ENCODE measurements at regions not wholly inside any gene's neighbourhood (a gene's known extent, or its start where the extent isn't known, plus 50 kb on each side); places are given as distances from the start of the nearest gene placed in this dataset.

DNA sequence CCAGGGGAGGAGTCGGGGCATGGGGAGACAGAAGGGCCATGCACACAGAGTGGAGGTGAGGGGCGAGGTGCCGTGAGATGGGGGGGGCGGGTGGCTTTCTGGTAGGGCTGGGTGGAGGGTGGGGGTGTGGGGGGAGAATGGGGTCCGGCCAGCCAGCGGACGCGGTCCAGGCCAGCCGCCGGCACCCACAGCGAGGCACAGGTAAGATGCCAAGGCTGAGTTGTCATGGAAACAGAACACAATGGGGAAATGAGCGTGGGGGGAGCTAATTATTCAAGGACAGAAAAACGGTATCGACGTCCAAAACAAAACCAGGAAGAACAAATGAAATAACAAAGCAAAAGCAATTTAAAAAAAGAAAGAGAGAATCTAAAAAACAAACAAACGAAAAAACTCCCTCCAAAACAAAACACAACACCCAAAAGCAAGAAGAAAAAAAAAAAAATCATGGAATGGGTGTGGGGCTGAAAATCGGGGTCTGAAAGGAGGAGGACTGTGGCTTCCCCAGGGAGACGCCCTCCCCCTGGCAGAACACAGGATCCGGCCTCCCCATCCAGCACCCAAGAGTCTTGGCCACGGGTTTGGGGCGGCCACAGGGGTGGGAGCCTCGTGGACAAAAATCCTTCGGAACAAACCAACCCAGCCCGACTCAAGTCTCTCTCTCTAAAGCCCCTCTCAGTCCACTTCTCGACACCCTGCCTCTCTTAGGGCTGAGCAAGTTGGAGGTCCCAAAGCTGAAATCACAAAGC, 92.5 kb downstream of the PTPRS start:
- no peak overlapping the region for H3K27ac ChIP-seq
- WGBS, 2 donors (ENCODE audit: low coverage in 1 of 2) = 69 to 82% methylated on average over 10 to 25 of the region's 25 CpGs
- H3K27me3 ChIP-seq = no peaks in the 10 kb centered on the region
- no peaks in the 10 kb centered on the region for H3K4me1 ChIP-seq
- intact Hi-C loops (cut with DNase I; ENCODE audit: low total_unique reads) = no loop called here
- no peak overlapping the region for H3K4me3 ChIP-seq
- H3K9me3 ChIP-seq = no peaks in the 10 kb centered on the region
- in situ Hi-C loops (cut with MboI; ENCODE audit: low pct_ligation_motif_present in 1 of 4, low pct_unique_long_range_greater_than_20kb in 1 of 4, low sequenced_read_pairs in 3 of 4) = no loop called here
- no peaks in the 10 kb centered on the region for H3K36me3 ChIP-seq
- no peak for DNase-seq
- TF ChIP-seq POLR2A (IDR thresholded peaks at IDR 0.05) = no peak
- TF ChIP-seq EP300 (IDR thresholded peaks at IDR 0.05; ENCODE audit: low read depth) = no peak
- TF ChIP-seq POLR2AphosphoS5 (IDR thresholded peaks at IDR 0.05) = no peak
- TF ChIP-seq, protein P1, sequence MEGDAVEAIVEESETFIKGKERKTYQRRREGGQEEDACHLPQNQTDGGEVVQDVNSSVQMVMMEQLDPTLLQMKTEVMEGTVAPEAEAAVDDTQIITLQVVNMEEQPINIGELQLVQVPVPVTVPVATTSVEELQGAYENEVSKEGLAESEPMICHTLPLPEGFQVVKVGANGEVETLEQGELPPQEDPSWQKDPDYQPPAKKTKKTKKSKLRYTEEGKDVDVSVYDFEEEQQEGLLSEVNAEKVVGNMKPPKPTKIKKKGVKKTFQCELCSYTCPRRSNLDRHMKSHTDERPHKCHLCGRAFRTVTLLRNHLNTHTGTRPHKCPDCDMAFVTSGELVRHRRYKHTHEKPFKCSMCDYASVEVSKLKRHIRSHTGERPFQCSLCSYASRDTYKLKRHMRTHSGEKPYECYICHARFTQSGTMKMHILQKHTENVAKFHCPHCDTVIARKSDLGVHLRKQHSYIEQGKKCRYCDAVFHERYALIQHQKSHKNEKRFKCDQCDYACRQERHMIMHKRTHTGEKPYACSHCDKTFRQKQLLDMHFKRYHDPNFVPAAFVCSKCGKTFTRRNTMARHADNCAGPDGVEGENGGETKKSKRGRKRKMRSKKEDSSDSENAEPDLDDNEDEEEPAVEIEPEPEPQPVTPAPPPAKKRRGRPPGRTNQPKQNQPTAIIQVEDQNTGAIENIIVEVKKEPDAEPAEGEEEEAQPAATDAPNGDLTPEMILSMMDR (IDR thresholded peaks at IDR 0.05) = no peak

DNA sequence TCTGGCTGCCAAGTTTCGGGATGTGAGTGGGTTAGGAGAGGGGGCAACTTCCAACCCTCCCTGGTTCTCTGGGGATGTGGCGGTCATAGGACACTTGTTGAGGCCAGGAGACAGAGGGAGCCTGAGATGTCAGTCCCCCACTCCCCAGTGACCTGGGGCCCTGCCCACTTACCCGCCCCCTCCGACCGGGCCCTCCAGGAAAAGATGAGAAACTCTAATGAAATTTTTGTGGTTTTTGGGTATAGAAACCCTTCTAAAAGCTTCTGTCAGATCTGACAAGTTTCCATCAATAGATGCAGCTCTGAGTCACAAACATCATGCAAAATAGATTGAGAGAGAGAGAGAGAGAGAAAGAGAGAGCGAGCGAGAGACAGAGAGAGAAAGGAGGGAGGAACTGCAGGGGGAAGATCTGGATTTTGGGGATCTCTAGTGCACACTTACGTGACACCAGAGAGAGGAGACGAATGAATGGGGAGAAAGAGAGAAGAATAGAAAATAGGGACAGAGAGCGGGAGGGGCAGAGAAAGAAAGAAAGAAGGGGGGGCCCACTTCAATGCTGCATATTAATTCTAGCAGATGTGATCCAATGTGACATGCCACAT, 94.0 kb downstream of the PTPRS start:
- no peaks in the 10 kb centered on the region for H3K27me3 ChIP-seq
- no peaks in the 10 kb centered on the region for H3K36me3 ChIP-seq
- intact Hi-C loops (cut with DNase I; ENCODE audit: low total_unique reads) (no loop called here), in situ Hi-C loops (cut with MboI; ENCODE audit: low pct_ligation_motif_present in 1 of 4, low pct_unique_long_range_greater_than_20kb in 1 of 4, low sequenced_read_pairs in 3 of 4) (no loop called here)
- no peaks in the 10 kb centered on the region for H3K4me1 ChIP-seq
- no peak overlapping the region for H3K4me3 ChIP-seq
- no peak overlapping the region for H3K27ac ChIP-seq
- no peaks in the 10 kb centered on the region for H3K9me3 ChIP-seq
- WGBS, 2 donors (ENCODE audit: low coverage in 1 of 2) = 76 to 79% methylated on average over 3 to 10 of the region's 10 CpGs
- TF ChIP-seq POLR2A (IDR thresholded peaks at IDR 0.05) (no peak), EP300 (IDR thresholded peaks at IDR 0.05; ENCODE audit: low read depth) (no peak), POLR2AphosphoS5 (IDR thresholded peaks at IDR 0.05) (no peak)
- TF ChIP-seq, protein P1 (IDR thresholded peaks at IDR 0.05) = no peak
- DNase-seq = no peak

DNA sequence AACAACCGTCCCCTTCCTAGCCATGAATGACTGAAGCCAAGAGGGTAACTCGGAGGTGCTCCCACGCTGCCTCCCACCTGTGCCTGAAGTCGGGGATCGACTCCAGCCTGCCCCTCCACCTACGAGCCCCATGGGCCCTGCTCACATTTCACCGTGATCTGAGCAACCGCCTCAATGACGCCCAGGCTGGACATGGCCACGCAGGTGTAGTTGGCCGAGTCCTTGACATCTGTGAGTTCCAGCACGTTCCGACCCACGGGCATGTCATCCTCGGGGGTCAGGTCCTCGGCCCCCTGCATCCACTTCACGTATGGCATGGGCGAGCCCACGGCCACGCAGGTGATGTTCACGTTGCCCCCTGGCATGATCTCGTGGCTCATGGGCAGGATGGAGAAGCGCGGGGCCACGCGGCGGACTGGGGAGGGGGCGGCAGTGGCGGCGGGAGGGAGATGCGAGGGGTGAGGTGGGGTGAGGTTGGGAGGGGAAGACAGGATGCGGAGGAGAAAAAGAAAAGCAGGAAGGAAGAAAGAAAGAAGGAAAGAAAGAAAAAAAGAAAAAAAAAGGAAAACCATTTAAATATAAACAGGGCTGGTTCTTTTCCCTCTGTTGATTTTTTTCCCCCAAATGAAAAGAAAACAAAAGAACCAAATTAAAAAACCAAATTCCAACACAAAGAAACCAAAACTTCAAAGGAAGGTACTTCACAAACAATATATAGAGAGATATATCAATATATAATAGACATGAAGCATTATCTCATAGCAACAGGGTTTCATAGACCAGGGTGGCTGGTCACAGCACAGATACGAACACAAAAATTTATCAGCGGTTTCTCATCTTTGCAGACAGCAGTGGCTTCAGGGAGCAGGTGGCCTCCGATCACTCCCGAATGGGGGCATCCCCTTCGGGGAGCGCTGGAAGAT, 94.7 kb downstream of the PTPRS start:
- H3K36me3 ChIP-seq = no peaks in the 10 kb centered on the region
- H3K9me3 ChIP-seq = no peaks in the 10 kb centered on the region
- no peak for DNase-seq
- WGBS, 2 donors (ENCODE audit: low coverage in 1 of 2) = 90% methylated on average over 38 of the region's 38 CpGs; no CpG with 5 or more reads in 1 of the 2 donors
- no peak overlapping the region for H3K4me3 ChIP-seq
- H3K27me3 ChIP-seq = no peaks in the 10 kb centered on the region
- H3K4me1 ChIP-seq = no peaks in the 10 kb centered on the region
- in situ Hi-C loops (cut with MboI; ENCODE audit: low pct_ligation_motif_present in 1 of 4, low pct_unique_long_range_greater_than_20kb in 1 of 4, low sequenced_read_pairs in 3 of 4) = no loop called here
- TF ChIP-seq, protein P1 (IDR thresholded peaks at IDR 0.05) = no peak
- TF ChIP-seq EP300 (IDR thresholded peaks at IDR 0.05; ENCODE audit: low read depth) = no peak
- no peak for TF ChIP-seq POLR2AphosphoS5 (IDR thresholded peaks at IDR 0.05)
- TF ChIP-seq POLR2A (IDR thresholded peaks at IDR 0.05) = no peak
- H3K27ac ChIP-seq = no peak overlapping the region
- intact Hi-C loops (cut with DNase I; ENCODE audit: low total_unique reads) = no loop called here

DNA sequence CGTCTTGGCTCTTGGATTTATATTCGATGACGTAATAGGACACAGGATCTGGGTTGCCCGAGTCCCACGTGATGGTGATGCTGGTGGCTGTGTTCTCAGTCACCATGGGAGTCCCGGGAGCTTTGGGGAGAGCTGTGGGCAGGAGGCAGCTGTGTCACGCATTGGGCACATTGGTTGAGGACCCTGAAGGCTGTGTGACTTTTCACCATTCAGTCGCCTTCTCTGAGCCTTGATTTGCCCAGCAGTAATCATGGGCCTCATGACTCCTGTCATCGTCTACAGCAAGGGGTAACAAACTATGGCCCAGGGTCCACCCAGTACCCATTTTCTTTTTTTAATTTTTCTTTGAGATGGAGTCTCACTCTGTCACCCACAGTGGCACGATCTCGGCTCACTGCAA, 96.3 kb downstream of the PTPRS start:
- H3K36me3 ChIP-seq = no peaks in the 10 kb centered on the region
- no peak overlapping the region for H3K4me3 ChIP-seq
- TF ChIP-seq POLR2AphosphoS5 (IDR thresholded peaks at IDR 0.05) (no peak), EP300 (IDR thresholded peaks at IDR 0.05; ENCODE audit: low read depth) (no peak), POLR2A (IDR thresholded peaks at IDR 0.05) (no peak)
- TF ChIP-seq, protein P1 (IDR thresholded peaks at IDR 0.05) = no peak
- WGBS, 2 donors (ENCODE audit: low coverage in 1 of 2) = 90 to 93% methylated on average over 3 to 11 of the region's 11 CpGs
- no peaks in the 10 kb centered on the region for H3K9me3 ChIP-seq
- H3K27me3 ChIP-seq = no peaks in the 10 kb centered on the region
- H3K4me1 ChIP-seq = no peaks in the 10 kb centered on the region
- DNase-seq = no peak
- intact Hi-C loops (cut with DNase I; ENCODE audit: low total_unique reads) = no loop called here
- no peak overlapping the region for H3K27ac ChIP-seq
- in situ Hi-C loops (cut with MboI; ENCODE audit: low pct_ligation_motif_present in 1 of 4, low pct_unique_long_range_greater_than_20kb in 1 of 4, low sequenced_read_pairs in 3 of 4) = no loop called here

Measured in transverse colon (tissue), 4 donors.